Stromal cell of bone marrow (primary cell): ENCODE measurements at regions not wholly inside any gene's neighbourhood (a gene's known extent, or its start where the extent isn't known, plus 50 kb on each side); places are given as distances from the start of the nearest gene placed in this dataset.
"Not testable (repeated sequence)": the region's sequence is repeated elsewhere in the genome, so short reads cannot be mapped to it uniquely, and the experiment has no call there.

Experiments
- DNase-seq: peaks from one replicate; pipeline ENCODE4 v3.0.0-alpha.2; 2012; ENCODE audit warnings: low read depth

GRCh38 chr1:239107676-239108075 is 278.7 kb upstream of the CHRM3 start:
- DNase-seq, result no peak

DNA sequence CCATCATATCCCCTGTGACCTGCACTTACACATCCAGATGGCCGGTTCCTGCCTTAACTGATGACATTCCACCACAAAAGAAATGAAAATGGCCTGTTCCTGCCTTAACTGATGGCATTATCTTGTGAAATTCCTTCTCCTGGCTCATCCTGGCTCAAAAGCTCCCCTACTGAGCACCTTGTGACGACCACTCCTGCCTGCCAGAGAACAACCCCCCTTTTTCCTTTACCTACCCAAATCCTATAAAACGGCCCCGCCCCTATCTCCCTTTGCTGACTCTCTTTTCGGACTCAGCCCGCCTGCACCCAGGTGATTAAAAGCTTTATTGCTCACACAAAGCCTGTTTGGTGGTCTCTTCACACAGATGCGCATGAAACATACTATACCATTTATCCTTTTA is 279.7 kb upstream of the CHRM3 start:
- not testable (repeated sequence) for DNase-seq

- DNase-seq, result no peak
Measured at GRCh38 chr1:239098400-239099037, 287.8 kb upstream of the CHRM3 start.

DNA sequence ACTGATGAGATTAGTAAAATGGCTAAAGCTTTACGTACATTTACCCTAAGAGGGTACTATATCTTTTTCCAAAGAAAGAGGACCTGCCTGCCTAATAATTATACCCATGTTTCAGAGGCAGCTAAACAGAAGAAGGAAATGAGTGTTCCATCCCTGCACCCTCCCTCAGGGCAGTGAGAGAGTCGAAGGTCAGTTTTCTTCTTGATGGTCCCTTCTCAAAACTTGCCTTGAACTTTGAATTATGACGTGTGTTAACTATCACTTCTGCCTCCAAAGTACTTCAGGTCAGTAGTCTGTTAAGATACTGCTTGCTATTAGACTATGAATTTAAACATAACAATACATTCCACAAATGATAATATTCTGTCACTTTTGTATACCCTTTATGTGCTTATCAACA is 294.8 kb upstream of the CHRM3 start:
- DNase-seq, result no peak

GRCh38 chr1:239084459-239085080 is 301.8 kb upstream of the CHRM3 start:
- DNase-seq, result no peak

- not testable (repeated sequence) for DNase-seq
Measured at GRCh38 chr1:239081947-239082346, 304.4 kb upstream of the CHRM3 start.

- DNase-seq, result no peak
Measured at GRCh38 chr1:239067480-239067879, 318.9 kb upstream of the CHRM3 start.

DNA sequence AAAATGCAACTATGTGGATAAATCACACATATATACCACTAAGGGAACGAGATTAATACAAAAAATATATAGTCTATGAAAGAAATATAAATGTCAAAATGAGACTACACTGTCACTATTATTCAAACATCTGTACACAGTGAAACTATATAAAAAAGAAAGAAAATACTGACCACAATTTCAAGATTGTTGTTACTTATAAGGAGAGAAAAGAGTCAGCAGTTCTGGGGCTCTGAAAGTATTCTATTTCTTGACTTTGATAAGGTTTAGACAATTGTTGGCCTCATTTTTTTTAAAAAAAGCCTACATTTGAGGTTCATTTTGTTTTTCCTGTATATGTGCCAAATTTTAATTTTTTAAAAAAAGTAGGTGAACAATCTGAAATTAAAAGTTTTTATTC is 319.3 kb upstream of the CHRM3 start:
- no peak for DNase-seq

DNA sequence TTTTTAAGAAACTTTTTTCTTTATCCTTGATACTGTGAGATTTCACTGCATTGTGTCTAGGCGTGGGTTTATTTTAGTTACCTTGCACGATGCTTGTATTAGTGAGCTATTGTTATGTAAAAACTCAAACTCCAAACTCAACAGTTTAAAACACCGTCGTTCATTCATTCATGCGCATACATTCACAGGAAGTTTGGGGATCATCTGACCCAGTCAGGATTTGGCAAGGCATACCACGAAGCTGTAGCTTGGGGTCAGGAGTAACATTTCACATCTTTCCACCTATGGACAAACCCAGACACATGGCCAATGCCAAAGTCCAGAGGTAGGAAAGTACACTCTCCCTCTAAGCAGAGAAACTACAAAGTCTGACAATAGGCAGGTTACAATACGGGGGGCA is 324.6 kb upstream of the CHRM3 start:
- DNase-seq, result no peak

DNA sequence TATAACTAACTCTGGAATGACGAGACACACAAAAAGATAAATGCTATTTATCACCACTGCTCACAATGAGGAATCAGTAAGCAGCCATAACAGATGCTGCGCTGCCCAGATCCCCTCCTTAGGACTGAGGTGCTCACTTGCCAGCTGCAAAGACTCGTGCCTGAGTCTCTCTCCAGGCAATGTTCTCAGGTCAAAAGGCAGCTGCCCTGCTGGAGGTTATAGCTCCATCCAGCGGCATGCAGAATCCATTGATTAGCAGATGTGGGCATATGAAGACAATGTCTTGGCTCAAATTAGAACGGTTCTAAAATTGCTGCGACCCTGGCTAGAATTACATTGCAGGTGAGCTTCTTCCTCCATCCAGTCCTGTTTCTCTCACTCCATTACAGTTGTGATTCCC is 328.2 kb upstream of the CHRM3 start:
- DNase-seq, result no peak

GRCh38 chr1:239056940-239057339 is 329.4 kb upstream of the CHRM3 start:
- DNase-seq, result no peak

GRCh38 chr1:239053279-239053678 is 333.1 kb upstream of the CHRM3 start:
- no peak for DNase-seq

DNA sequence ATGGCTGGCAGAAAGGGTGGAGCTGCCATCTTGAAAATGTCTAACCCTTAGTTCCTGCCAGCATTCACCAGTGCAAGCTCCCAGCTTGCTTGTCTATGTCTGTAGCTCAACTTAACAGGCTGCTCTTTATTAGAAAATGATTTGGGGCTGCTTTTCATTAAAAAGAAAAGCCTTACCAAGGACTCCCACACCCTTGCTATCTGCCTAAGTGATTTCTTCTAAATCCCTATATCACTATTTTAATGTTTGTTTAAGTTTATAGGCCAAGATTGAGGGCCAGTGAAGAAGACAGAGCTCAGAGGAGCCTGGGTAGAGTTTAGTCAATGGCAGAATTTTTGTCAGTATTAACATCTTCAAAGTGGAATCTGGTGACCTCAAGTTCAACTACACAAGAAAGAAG is 336.8 kb upstream of the CHRM3 start:
- no peak for DNase-seq

DNA sequence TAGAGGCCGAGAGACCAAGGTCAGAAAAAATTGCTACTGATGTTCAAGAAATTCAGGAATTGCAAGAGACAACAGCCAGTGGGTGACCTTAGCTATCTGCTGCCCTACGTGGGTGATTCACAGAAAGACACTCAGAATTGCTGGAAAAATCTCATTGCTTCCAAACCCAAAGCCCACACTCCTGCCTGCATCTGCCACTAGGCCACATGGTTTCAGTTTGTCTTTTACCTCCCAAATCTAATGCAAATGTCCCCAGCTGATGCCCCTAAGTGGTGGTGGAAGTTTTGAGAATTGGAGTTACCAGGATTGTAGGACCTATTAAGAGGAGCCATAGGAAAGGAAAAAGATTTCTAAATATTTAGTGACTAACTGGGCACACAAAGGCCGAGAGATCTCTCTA is 341.5 kb upstream of the CHRM3 start:
- no peak for DNase-seq

DNA sequence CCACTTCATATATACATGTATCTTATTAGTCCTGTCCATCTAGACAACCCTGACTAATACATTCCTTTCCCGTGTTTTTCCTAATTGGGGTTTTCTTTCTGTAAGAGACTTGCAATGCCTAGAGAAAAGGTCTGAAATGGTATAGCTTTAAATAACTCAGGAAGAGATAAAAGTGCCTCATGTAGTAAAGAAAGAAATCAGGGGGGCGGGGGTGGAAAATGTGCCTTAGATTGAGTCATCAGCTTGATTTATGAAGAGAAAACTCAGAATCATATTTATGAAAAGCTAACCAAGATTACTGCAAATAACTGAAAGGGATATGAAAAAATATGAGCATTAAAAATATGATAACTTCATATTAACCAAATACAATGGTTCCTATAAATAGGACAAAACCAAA is 345.8 kb upstream of the CHRM3 start:
- no peak for DNase-seq

DNA sequence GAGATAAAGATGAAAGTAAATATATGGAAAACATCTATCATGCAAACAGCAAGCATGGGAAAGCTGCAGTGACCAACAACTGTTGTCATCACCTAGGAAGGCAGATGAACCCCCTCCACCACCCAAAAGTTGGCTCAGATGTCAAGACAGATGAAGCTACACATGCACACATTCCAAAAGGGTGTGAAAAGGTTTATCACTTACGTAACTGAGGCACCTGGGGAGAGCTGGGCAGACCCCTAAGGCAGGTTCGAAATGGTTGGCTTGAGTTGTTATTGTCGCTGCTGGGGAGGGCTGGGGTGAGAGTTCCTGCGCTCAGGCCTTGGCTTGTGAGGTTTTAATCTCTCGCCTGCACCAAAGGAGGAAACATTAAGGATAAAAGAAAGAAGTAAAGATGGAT is 355.1 kb upstream of the CHRM3 start:
- DNase-seq, result no peak

GRCh38 chr1:239025997-239026694 is 360.2 kb upstream of the CHRM3 start:
- no peak for DNase-seq

GRCh38 chr1:239025223-239025622 is 361.1 kb upstream of the CHRM3 start:
- no peak for DNase-seq

GRCh38 chr1:239023732-239024360 is 362.5 kb upstream of the CHRM3 start:
- DNase-seq, result no peak

- no peak for DNase-seq
Measured at GRCh38 chr1:239016337-239016736, 370.0 kb upstream of the CHRM3 start.

- DNase-seq, result no peak
Measured at GRCh38 chr1:239011382-239011781, 375.0 kb upstream of the CHRM3 start.

- DNase-seq, result no peak
Measured at GRCh38 chr1:239008568-239008967, 377.8 kb upstream of the CHRM3 start.

DNA sequence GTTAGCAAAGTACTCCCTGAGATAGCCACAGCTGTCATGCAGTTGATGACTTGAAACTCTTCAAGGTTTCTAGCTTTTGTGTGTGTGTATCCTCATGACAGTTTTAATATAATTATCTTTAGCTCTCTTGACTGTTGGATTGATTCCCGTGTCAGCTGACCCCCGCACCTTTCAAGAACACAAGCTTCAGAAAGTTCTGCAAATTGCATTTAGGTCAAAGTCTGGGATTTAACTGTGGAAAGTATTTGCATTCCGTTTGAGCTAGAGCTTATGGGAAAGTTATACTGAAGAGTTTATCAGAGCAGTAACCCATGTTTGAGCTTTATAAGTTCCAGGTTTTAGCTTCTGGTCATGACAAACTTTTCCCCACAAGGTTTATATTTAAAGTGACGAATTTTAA is 380.1 kb upstream of the CHRM3 start:
- DNase-seq, result no peak
